ENCODE measurements at regions not wholly inside any gene's neighbourhood (a gene's known extent, or its start where the extent isn't known, plus 50 kb on each side); places are given as distances from the start of the nearest gene placed in this dataset.
A peak's percentile ranks its signal among the peaks of the same experiment; 100 is the strongest.

- no peak for DNase-seq
Measured at GRCh38 chr18:24677011-24677410, 216.6 kb downstream of the HRH4 start.

- DNase-seq, result no peak
Measured at GRCh38 chr18:24678107-24678506, 217.7 kb downstream of the HRH4 start.

GRCh38 chr18:24678626-24679025, 218.2 kb downstream of the HRH4 start:
- no peak for DNase-seq

GRCh38 chr18:24679062-24679461, 218.6 kb downstream of the HRH4 start:
- no peak for DNase-seq

- no peak for DNase-seq
Measured at GRCh38 chr18:24683925-24684324, 223.5 kb downstream of the HRH4 start.

- DNase-seq, result no peak
Measured at GRCh38 chr18:24685254-24685959, 225.0 kb downstream of the HRH4 start.

GRCh38 chr18:24695168-24695567, 234.7 kb downstream of the HRH4 start:
- DNase-seq, result no peak

- no peak for DNase-seq
Measured at GRCh38 chr18:24702001-24702515, 241.6 kb downstream of the HRH4 start.

GRCh38 chr18:24703316-24703715, 242.9 kb downstream of the HRH4 start:
- no peak for DNase-seq

- peak in 1 of 2 experiments; percentile 31 for DNase-seq
Measured at GRCh38 chr18:24704946-24705630, 244.7 kb downstream of the HRH4 start.

GRCh38 chr18:24710474-24710873, 250.0 kb downstream of the HRH4 start:
- no peak for DNase-seq

- no peak for DNase-seq
Measured at GRCh38 chr18:24719791-24720190, 259.4 kb downstream of the HRH4 start.

- no peak for DNase-seq
Measured at GRCh38 chr18:24721388-24721787, 261.0 kb downstream of the HRH4 start.

- DNase-seq, result no peak
Measured at GRCh38 chr18:24725644-24726415, 265.4 kb downstream of the HRH4 start.

- peak; percentile 47 to 75 for DNase-seq
Measured at GRCh38 chr18:24726727-24727492, 266.5 kb downstream of the HRH4 start.

GRCh38 chr18:24727685-24728084, 267.2 kb downstream of the HRH4 start:
- DNase-seq, result no peak

- DNase-seq, result no peak
Measured at GRCh38 chr18:24731158-24731557, 270.7 kb downstream of the HRH4 start.

- DNase-seq, result no peak
Measured at GRCh38 chr18:24731981-24732380, 271.5 kb downstream of the HRH4 start.

- DNase-seq, result peak in 1 of 2 experiments; percentile 21
Measured at GRCh38 chr18:24734058-24734457, 273.6 kb downstream of the HRH4 start.

GRCh38 chr18:24735624-24736231, 275.3 kb downstream of the HRH4 start:
- DNase-seq, result no peak

- DNase-seq, result no peak
Measured at GRCh38 chr18:24736662-24737330, 276.4 kb downstream of the HRH4 start.

- no peak for DNase-seq
Measured at GRCh38 chr18:24740829-24741228, 280.4 kb downstream of the HRH4 start.

All from SHP77 (cell line).